Endodermal cell (in vitro differentiated cells): ENCODE measurements at regions not wholly inside any gene's neighbourhood (a gene's known extent, or its start where the extent isn't known, plus 50 kb on each side); places are given as distances from the start of the nearest gene placed in this dataset.

Source experiments
- DNase-seq: peaks from one replicate; pipeline ENCODE4 v3.0.0-alpha.2; 2017
- H3K27ac ChIP-seq: 2 replicates; pipeline ENCODE4 v1.5.1; 2013; ENCODE audit warnings: mild to moderate bottlenecking, low read depth, low read length, moderate library complexity
- H3K27me3 ChIP-seq: 2 replicates; pipeline ENCODE4 v1.6.1; 2013; ENCODE audit warnings: mild to moderate bottlenecking, low read length, moderate library complexity; ENCODE audit not compliant: insufficient read depth, control insufficient read depth, poor library complexity, severe bottlenecking
- H3K36me3 ChIP-seq: 2 replicates; pipeline ENCODE4 v1.7.0; 2013; ENCODE audit warnings: mild to moderate bottlenecking, low read length, moderate library complexity; ENCODE audit not compliant: control insufficient read depth, insufficient read depth
- H3K4me1 ChIP-seq: one replicate; pipeline ENCODE4 v1.7.0; 2013; ENCODE audit warnings: low read length; ENCODE audit not compliant: control insufficient read depth, insufficient read depth
- H3K4me3 ChIP-seq: 2 replicates; pipeline ENCODE4 v1.5.1; 2013; ENCODE audit warnings: mild to moderate bottlenecking, low read length, moderate library complexity
- H3K9ac ChIP-seq: 2 replicates; pipeline ENCODE4 v1.6.1; 2013; ENCODE audit warnings: mild to moderate bottlenecking, low read length, moderate library complexity; ENCODE audit not compliant: poor library complexity, severe bottlenecking; ENCODE audit errors: extremely low read depth
- H3K9me3 ChIP-seq: 2 replicates; pipeline ENCODE4 v1.6.1; 2013; ENCODE audit warnings: mild to moderate bottlenecking, low read length, moderate library complexity; ENCODE audit not compliant: control insufficient read depth
- H3K27ac Mint-ChIP-seq: 2 replicates; pipeline ENCODE4 v1.8.0; 2020; ENCODE audit warnings: mixed read lengths
- H3K27me3 Mint-ChIP-seq: 2 replicates; pipeline ENCODE4 v1.8.0; 2021; ENCODE audit warnings: mild to moderate bottlenecking, mixed read lengths; ENCODE audit not compliant: insufficient read depth
- H3K36me3 Mint-ChIP-seq: 2 replicates; pipeline ENCODE4 v1.8.0; 2020; ENCODE audit warnings: low read depth, mixed read lengths
- H3K4me1 Mint-ChIP-seq: 2 replicates; pipeline ENCODE4 v1.8.0; 2020; ENCODE audit warnings: mixed read lengths
- H3K4me3 Mint-ChIP-seq: 2 replicates; pipeline ENCODE4 v1.8.0; 2020; ENCODE audit warnings: mild to moderate bottlenecking, moderate library complexity, mixed read lengths
- H3K9me3 Mint-ChIP-seq: 2 replicates; pipeline ENCODE4 v1.8.0; 2020; ENCODE audit warnings: mild to moderate bottlenecking, mixed read lengths
- WGBS, 2 experiments: methylation state at CpG; one replicate each; pipeline versions ENCODE4 v1.1.5 to v1.1.7; 2013; ENCODE audit warnings: missing lambda C conversion rate in 2 of 2, mixed read lengths in 1 of 2; ENCODE audit not compliant: insufficient coverage in 1 of 2, insufficient read length in 1 of 2; 5-methylcytosine and 5-hydroxymethylcytosine counted together
- TF ChIP-seq, protein P1 (sequence below): fragments of 200-600 bp; sonication (generic); conservative IDR thresholded peaks from 2 replicates; pipeline ENCODE4 v1.5.0; 2021; ENCODE audit warnings: antibody characterized with exemption, mild to moderate bottlenecking

DNA sequence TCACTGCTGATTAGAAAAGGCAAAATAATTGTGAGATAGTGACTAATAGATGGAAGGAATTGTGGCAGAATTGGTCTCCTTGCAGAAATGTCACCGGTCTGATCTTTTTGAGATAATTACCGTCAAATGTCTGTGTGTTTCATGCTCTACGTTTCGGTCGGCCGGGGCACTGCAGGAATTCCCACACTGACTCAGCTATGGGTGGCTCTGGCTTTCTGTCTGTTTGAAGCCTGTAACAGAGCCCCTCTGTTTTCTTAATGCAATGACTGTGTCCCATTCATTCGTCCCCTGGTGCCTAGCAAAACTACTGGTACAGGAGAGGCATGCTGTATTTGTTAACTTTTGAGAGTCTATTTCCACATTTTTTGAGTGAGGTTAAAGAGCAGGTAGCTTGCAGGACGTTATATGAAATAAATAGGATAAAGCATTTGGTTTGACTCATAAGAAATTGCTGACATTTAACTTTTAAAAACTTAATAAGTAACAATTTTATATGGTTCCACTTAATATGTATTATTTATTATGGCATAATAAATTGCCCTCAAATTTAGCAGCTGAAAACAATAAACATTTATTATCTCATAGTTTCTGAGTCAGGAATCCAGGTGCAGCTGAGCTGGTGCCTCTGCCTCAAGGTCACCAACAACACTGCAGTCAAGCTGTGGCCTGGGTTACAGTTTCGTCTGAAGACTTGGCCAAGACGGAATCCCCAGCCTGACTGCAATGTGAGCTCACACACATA lies 53.3 kb upstream of the CTBP2 start:
- Mint-ChIP-seq H3K9me3 (peaks cover 8% of the 10 kb centered on the region), H3K4me1 (peaks cover 12% of the 10 kb centered on the region), H3K27ac (no peak overlapping the region), H3K36me3 (no peaks in the 10 kb centered on the region), H3K27me3 (peaks cover 85% of the 10 kb centered on the region), H3K4me3 (no peak overlapping the region)
- Histone ChIP-seq H3K36me3 (no peaks in the 10 kb centered on the region), H3K9me3 (peaks cover 3% of the 10 kb centered on the region), H3K9ac (no peak overlapping the region), H3K4me3 (no peak overlapping the region), H3K4me1 (no peaks in the 10 kb centered on the region), H3K27ac (no peak overlapping the region), H3K27me3 (peaks cover 51% of the 10 kb centered on the region)
- WGBS, 2 experiments, result 91% methylated on average over 9 of the region's 10 CpGs
- TF ChIP-seq, protein P1, sequence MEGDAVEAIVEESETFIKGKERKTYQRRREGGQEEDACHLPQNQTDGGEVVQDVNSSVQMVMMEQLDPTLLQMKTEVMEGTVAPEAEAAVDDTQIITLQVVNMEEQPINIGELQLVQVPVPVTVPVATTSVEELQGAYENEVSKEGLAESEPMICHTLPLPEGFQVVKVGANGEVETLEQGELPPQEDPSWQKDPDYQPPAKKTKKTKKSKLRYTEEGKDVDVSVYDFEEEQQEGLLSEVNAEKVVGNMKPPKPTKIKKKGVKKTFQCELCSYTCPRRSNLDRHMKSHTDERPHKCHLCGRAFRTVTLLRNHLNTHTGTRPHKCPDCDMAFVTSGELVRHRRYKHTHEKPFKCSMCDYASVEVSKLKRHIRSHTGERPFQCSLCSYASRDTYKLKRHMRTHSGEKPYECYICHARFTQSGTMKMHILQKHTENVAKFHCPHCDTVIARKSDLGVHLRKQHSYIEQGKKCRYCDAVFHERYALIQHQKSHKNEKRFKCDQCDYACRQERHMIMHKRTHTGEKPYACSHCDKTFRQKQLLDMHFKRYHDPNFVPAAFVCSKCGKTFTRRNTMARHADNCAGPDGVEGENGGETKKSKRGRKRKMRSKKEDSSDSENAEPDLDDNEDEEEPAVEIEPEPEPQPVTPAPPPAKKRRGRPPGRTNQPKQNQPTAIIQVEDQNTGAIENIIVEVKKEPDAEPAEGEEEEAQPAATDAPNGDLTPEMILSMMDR, result no peak
- DNase-seq, result no peak

DNA sequence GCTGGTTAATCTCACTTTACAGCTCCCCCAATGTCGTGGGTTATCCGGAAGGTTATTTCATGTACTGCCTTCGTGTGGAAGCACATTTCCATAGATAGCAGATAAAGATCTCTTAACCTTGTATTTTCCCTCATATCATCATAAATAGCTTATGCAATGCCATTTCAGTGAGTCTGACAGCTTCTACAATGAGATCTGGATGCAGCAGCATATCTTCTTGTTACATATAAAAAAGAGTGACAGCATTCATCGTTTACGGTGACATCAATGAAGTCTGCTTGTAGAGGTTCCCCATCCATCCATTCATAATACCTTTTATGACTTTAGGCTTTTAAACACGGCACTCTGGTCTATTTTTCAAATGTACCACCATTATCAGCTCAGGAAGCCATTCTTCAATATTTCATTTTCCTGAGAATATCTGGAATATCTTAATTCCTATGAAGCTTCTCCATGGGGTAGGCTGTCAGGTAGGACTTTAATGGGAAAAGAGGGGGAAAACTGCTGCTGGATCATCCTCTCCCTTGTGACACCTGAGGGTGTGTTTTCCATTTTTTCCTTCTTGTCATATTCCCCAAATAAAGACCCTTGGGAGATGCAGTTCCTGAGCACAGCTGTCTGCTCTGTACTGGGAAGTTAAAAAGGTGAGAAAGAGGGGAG lies 51.9 kb upstream of the CTBP2 start:
- no peak overlapping the region for H3K4me3 ChIP-seq
- H3K9me3 Mint-ChIP-seq, result peaks cover 8% of the 10 kb centered on the region
- H3K9me3 ChIP-seq, result peaks cover 3% of the 10 kb centered on the region
- no peak overlapping the region for H3K27ac ChIP-seq
- no peaks in the 10 kb centered on the region for H3K36me3 ChIP-seq
- no peak overlapping the region for H3K4me3 Mint-ChIP-seq
- peaks cover 92% of the 10 kb centered on the region for H3K27me3 Mint-ChIP-seq
- no peaks in the 10 kb centered on the region for H3K36me3 Mint-ChIP-seq
- no peak overlapping the region for H3K27ac Mint-ChIP-seq
- no peak overlapping the region for H3K9ac ChIP-seq
- H3K4me1 ChIP-seq, result no peaks in the 10 kb centered on the region
- TF ChIP-seq, protein P1, result no peak
- WGBS, 2 experiments, result 88 to 95% methylated on average over 5 to 6 of the region's 6 CpGs
- peaks cover 7% of the 10 kb centered on the region for H3K4me1 Mint-ChIP-seq
- peaks cover 46% of the 10 kb centered on the region for H3K27me3 ChIP-seq
- no peak for DNase-seq
